ENCODE measurements at regions not wholly inside any gene's neighbourhood (a gene's known extent, or its start where the extent isn't known, plus 50 kb on each side); places are given as distances from the start of the nearest gene placed in this dataset.
"Not testable (repeated sequence)": the region's sequence is repeated elsewhere in the genome, so short reads cannot be mapped to it uniquely, and the experiment has no call there.

DNA sequence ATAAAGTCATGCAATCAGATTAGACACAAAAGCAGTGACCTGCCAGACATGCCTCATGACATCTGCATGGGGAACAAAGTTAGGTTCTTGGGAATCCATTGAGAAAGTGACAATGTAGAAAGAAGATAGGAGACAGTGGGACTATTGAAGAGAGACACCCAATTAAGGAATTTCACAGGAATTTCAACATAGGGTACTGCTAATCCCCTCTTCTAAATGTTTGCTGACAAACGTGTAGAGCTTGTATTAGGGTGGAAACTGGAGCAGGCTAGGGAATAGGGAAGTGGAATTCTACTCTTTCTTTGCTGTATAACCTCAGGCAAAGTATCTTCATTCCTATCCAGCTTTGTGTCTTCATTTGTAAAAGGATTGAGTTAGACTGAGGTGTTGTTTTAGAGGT is 409.4 kb upstream of the SASH1 start:
- no peak for DNase-seq

DNA sequence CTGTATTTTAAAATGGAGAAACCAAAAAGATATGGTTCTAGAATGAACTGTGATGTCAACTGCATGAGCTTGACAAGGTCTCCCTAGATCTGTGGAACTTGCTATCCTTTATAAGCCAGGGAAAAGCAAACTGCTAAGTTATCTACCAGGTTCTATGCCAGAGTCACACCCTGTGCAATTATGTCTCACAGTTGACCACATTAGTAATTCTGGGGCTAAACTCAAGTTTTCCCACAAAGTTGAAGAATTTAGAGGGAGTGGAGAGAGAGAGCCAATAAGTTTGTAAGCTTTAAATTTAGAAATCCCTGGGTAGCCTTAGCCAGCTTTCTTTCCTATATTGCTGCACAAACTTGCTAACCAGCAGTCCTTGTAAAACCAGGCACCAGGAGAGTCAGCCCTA is 407.0 kb upstream of the SASH1 start:
- no peak for DNase-seq

DNA sequence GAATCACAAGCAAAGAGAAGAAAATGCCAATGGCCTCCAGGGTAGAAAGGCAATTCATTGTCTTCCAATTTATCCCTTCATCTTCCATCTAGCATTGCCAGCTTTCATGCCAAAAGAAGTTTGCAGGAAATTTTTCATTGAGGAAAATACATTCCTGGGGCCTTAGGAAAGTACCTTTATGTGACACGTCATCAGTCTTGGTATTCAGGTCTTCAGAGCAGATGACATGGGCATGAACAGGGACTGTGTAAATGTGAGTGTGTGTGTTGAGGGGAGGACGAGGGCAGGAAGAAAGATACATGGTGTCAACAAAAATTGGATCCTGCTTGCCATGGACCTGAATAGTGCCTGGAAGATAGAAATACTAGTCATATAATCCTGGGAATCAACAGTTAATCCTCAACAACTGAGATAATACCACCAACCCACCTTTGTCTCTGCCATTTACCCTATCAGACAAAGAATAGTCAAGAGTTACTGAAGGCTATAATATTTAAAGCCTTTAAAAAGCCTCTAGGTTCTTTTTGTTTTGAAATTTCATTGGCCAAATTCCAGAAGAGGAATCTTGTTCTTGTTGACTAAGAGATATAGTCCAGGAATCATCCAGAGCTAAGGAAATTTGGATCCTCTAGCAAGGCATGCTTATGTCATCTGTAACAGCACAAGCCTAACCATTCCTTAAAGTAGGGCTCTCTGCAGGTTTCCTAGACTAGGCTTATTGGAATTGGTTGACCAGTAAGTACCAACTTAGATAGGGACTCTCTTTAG is 405.8 kb upstream of the SASH1 start:
- DNase-seq, result no peak

DNA sequence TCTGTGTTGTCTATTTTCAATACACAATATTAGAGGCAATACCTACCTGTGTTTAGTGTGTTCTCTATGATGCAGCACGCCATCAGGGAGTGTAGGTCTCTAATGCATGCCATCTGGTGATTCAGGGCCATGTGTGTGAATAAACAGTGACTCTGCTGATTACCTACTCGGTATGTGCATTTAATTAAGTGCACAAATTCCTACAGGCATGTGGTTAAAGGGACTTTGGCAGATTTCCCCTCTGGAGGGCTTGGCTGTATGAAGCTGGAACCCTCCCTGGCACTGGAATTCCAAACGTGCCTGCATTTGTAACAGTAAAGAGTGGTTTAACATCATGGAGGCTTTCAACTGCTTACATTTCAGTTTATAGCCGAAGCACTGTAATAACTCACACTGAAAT is 401.5 kb upstream of the SASH1 start:
- DNase-seq, result no peak

DNA sequence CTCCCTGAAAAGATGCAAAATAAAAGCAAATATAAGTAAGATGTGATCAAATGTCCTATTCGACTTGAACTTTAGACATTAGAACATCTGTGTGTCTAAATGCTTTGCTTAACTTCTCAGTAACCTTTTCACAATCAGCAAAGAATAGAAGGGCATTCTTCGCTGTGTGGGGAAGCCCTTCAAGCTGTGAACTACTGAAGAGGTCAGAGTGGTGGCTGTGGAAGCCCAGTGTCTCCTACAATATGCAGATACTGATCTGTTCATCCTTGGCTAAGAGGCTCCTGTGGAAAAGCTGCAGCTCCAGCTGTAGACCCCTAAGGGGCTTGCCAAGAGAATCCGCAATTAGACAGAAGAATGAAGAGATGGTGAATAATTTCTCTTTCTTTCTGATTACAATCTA is 400.3 kb upstream of the SASH1 start:
- no peak for DNase-seq

DNA sequence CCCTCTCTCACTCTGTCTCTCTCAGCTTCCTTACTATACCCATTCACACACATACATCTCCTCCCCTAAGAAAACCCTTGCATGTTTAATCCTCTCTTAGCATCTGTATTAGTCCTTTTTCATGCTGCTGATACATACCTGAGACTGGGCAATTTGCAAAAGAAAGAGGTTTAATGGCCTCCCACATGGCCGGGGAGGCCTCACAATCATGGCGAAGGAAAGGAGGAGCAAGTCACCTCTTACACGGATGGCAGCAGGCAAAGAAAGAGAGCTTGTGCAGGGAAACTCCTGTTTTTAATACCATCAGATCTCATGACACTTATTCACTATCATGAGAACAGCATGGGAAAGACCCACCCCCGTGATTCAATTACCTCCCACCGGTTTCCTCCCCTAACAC is 398.5 kb upstream of the SASH1 start:
- DNase-seq, result no peak

DNA sequence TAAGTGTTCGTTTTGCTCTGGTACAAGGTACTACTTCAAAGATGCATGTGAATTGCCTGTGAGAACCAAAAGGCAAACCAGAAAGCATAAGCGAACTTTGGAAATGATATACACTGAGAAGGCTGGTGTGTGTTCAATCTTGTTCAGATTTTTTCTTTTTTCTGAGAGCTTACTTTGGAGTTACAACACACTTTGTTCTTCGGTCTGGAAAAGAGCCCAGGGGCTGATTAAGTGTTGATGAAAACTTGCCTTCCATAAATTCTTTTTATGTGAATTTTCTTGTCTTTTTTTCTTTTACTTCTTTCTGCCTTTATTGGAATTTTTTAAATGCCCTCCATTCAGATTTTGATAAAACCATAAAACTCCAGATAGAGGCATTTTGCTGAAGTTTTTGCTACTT is 395.1 kb upstream of the SASH1 start:
- DNase-seq, result no peak

DNA sequence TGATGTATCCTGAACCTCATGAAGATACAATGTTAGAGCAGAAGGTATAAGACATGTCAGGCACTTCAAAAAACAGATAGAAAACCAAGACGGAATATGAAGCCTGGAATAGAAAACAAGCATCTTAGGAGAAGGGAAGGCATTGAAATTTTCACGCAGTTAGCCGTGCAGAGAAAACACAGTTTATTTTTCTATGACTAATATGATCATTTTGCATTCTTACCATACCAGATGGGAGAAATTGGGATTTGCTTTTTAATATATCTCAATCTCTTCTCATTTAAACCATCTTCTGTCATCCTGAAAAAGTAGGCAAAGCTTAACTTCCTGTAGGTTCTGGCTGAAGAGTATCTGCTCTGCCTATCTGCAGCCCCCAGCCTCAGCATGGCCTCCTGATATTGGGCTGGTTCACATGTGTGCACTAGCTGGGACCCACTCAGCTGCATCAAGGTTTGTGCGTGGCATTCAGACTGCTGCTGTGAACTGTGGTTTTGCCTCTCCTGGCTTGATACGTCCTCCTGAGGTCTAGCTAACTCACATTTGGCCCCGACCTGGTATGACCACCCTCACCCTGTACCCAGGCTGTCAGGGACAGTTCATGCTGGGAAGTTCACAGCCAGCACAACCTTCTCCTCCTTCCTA is 392.5 kb upstream of the SASH1 start:
- DNase-seq, result no peak

DNA sequence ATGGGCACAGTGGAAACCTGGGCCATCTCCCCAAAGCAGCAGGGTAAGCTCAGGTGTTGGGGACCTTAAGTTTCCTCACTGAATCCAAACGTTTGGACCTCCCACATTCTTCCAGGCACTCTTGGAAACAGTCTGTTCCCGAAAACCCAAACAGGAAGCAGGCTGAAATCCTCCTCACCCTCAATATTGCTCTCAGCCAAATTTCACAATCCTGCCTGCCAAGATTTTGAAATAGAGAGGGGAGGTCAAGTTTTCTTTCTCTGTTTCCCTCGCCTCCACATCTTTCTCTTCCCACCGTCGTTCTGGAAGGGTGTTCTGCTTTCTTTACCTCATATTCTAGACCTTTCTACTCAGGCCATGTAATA is 392.0 kb upstream of the SASH1 start:
- DNase-seq, result no peak

DNA sequence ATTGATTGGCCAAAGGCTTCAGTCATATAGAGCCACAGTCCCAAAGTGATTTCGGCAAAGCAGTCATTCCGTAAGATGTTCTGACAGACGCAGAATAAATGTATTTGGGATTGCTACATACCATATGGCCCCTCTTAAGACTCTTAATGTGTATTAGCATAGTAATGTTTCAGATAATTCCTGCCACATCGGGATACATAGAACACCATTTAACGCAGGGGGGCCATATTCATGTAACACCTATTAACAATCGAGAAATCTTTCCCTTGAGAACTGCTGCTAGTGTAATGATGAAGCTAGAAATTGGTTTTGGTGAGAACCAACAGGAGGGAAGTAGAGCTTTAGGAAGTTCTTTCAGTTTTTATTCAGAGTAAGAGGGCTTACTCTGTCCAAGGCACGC is 390.9 kb upstream of the SASH1 start:
- no peak for DNase-seq

DNA sequence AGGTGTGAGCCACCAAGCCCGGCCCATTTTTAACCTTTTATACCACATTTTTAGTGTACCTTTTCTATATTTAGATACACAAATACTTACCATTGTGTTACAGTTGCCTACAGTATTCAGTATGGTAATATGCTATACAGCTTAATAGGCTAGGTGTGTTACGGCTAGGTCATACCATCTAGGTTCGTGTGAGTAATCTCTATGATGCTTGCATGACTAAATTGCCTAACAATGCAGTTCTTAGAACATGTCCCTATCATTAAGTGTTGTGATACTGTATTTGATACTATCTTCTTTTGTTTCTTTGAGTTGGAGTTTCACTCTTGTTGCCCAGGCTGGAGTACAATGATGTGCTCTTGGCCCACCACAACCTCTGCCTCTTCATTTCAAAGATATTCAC is 387.7 kb upstream of the SASH1 start:
- no peak for DNase-seq

DNA sequence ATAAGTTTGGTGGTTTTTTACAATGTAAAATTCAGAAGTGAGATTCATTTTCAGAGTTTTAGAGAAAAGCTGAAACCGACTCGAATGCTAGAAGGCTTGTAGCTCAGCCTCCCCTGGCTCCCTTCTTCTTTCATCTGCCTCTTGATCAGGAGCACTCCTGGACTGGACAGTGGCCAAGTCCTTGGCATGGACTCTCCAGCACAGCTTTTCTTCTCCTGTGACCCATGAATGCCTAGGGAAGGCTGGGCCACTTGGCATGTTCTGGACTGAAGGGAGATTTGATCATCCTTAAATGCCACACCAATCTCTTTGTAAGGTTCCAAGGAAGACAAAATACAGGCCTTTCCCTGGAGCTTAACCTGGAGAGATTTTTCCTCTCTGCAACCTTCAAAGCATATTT is 384.0 kb upstream of the SASH1 start:
- DNase-seq, result no peak

DNA sequence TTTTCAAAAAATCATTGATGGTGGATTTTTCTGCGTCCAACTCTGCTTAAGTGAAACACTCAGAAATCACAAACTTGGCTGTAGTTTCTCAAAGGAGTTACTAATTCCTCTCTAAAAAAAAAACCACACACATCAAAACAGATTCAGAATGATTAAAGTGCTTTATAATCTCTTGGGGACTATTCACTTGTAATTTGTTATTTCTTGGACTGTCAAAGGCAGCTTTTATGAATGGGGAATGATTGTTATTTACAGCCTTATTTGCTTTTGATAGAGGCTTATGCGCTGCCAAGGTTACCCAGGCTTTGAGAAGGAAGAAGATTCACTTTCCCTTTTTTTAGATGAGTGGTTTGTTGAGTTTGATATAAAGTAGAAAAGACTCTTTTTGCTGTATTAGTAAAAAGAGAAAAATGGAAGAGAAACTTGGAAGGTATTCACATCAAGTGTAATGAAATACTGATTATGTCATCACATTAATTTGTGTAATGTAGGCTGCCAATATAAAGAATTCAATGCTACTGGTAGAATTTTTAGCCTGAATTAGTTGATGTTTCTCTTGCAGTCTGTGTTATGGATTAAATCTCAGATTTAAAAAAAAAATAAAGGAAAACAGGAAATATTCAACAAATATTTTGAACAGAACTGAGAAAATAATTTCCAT is 381.0 kb upstream of the SASH1 start:
- no peak for DNase-seq

DNA sequence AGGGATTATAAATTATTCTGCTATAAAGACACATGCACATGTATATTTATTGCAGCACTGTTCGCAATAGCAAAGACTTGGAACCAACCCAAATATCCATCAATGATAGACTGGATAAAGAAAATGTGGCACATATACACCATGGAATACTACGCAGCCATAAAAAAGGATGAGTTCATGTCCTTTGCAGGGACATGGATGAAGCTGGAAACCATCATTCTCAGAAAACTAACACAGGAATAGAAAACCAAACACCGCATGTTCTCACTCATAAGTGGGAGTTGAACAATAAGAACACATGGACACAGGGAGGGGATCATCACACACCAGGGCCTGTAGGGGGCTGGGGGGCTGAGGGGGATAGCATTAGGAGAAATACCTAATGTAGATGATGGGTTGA is 377.2 kb upstream of the SASH1 start:
- DNase-seq, result not testable (repeated sequence)

DNA sequence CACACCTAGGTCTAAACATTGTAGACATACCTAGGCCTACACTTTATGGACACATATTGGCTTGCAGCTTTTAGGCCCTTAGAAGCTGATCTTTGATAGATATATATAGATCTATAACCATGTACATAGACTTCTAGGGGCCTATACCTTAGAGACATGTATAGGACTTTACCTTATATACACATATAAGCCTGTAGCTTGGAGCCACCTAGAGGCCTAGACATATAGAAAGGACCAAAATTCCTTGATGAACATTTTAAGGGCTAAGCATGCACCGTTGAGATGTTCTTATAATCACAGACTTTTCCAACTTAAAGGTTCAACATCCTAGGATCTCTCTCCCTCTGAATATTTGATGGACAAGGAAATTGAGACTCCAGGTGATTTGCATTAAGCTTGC is 371.7 kb upstream of the SASH1 start:
- DNase-seq, result no peak

DNA sequence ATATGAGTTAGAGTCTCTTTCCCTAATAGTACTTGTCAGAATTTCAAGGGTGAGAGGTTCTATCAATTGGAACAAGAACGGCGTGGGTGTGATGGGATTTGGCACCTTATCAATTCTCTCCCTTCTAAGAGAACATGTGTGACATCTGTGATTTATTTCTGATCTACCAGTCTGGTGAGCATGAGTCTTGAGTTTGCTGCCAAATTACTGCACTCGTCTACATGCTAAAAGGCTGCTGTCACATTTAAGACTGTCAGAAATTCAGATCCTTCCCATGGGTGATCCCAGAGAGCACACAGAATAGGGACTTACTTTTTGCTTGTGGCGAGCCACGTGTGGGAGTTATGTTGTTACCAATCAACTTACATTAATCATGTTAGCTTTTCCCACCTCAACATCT is 370.2 kb upstream of the SASH1 start:
- no peak for DNase-seq

DNA sequence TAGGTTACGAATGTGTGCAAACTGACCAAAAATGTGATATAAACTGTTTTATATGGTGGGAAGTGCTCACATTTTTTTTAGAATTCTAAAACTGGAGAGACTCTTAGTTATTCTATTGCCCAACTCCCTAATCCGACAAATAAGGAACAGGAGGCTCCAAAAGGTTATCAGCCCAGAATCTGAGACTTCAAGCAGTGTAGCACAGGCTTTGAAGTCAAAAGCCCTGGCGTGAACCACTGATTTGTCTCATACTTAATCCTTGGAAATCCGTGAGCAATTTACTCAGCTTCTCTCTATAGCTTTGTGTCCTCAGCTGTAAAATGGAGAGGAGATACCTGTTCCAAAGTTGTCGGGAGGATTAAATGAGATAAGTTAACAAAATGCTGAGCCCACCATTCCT is 368.8 kb upstream of the SASH1 start:
- no peak for DNase-seq

DNA sequence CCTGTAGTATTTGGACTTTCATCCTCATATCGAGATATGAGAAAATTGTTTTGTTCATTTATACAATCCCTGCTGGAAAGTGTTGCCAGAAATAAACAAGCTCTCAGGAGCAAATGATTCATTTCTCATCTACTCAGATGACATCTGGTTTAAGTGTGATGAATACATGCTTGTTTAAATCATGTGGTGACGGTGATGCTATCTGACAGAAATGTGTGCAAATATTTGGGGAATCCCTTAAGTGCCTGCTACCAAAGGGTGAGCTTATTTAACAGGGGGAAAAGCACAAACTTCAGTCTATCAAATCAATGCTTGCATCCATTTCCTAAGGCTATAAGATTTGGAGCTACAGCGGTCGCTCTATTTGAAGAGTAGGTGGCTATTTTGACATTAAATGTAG is 368.3 kb upstream of the SASH1 start:
- DNase-seq, result no peak

DNA sequence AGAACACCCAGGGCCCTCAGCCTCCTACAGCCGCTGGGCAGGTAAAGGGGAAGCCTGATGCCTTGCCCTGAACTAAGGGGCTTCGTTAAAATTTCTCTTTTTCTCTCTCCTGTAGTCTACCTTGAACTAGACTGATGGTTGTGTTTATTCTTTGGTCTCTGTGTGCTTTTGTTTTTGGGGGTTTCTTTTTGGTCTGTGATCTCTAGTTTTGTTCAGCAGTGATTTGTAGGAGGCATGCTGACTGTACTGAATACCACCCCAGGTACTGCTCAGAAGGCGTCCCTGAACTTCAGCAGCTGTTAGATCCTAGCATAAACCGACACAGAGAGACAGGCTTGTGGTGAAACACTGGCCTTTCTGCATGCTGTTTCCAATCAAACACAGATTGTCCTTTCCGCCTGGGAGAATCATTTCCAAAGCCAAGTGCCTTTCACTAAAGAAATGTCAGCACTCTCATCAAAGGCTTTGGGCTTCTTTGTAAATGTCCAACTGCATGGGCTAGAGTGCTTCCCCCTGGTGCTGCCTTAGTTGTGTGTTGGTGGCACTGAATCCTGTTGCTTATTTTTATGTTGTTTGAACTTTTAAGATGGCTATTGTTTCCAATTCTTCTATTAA is 364.7 kb upstream of the SASH1 start:
- no peak for DNase-seq

DNA sequence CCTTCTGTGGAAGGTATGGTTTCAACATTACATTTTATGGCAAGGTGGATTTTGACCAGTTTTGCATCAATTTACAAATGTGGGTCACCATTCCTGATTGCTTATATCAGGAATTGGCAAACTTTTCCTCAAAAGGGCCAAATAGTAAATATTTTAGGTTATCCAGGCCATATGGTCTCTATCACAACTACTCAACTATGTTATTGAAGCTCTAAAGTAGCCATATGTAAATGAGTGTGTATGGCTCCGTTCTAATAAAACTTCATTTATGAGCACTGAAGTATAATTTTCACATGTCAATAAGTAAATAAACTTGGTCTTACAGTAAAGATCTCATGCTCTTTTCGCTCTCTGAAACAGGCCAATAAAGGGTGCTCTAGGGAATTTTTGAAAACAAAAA is 362.7 kb upstream of the SASH1 start:
- no peak for DNase-seq

DNA sequence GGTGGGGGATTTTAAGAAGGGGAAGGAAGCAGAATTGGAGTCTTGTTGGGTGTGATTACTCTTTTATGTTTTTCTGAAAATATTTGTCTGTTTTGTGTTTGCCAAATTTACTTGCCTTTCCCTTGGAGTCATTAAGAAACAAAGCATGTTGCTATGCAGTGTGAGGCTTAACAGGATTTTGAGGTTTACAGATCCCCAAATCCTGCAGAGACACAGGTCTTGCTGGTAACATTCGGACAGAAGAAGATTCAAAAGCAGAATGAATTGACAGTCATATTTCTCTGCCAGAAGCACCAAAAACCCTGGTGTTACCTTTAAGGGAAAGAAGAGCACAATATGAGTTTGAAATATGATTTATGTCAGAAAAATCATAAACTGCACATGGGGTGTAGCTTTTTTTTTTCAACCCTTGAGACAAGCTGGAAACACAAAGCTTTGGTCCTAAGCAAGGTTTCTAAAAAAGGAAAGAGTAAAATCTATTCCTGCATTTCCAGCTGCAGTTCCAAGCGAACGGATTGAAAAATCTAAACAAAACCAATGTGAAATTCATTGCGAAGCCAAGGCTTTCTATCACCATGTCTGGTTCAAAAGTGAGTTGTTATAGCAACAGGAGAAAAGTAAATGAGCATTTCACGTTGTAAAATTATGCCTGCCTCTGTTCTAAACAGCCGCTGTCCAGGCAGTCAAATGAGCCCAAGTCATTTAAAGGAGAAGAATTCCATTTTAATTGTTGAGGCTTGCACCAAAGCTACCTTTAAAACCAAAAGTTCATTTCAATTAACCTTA is 358.9 kb upstream of the SASH1 start:
- no peak for DNase-seq

DNA sequence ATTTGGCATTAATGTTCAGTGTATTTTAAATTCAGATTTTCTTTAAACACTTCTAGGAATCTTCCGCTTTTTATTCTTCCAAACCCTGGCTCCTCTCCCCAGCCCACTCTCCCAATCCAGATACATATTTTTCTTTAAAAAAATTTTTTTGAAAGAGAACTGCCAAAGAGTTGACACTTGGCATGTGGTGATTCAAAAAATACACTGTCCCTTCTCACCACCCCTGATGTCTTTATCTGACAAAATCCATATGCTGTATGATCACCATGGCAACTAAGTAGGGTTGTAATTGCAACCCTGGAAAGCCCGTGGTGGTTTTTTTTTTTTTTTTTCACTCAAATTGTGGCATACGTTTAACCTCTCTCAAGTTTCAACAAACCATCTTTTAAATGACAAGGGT is 355.8 kb upstream of the SASH1 start:
- DNase-seq, result no peak

DNA sequence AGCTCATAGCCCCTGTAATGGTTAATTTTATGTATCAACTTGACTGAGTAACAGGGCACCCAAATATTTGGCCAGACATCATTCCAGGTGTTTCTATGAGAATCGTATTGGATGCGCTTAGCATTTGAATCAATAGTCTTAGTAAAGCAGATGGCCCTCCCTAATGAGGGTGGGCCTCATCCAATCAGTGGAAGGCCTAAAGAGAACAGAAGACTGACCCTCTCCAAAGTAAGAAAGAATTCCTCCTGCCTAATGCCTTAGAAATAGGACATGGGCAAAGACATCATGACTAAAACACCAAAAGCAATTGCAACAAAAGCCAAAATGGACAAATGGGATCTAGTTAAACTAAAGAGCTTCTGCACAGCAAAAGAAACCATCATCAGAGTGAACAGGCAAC is 352.5 kb upstream of the SASH1 start:
- no peak for DNase-seq
